B cell (primary cell): ENCODE measurements at regions not wholly inside any gene's neighbourhood (a gene's known extent, or its start where the extent isn't known, plus 50 kb on each side); places are given as distances from the start of the nearest gene placed in this dataset.

Source experiments
- ATAC-seq: fragments of 200-7000 bp; cut with Tn5 transposase; one replicate; pipeline ENCODE4 v1.10.0; 2021; ENCODE audit warnings: low read depth, mild to moderate bottlenecking, moderate number of reproducible peaks, moderate library complexity
- CTCF ChIA-PET: fragments of 350-600 bp; sonication (Branson Sonifier 250); formaldehyde crosslinking; loops from one replicate; lab custom pipeline; 2021; ENCODE audit warnings: antibody characterized with exemption, inconsistent platforms; lab: Charles Lee
- POLR2A ChIA-PET: fragments of 350-600 bp; sonication (Branson Sonifier 250); formaldehyde crosslinking; loops from one replicate; lab custom pipeline; 2021; ENCODE audit warnings: antibody characterized with exemption; lab: Charles Lee
- DNase-seq: peaks from one replicate; pipeline ENCODE4 v3.0.0; 2013
- H2AFZ ChIP-seq: 2 replicates; pipeline ENCODE4 v1.6.1; 2012; ENCODE audit warnings: mild to moderate bottlenecking, low read depth, low read length; ENCODE audit not compliant: insufficient read depth, poor library complexity, severe bottlenecking
- H3K27ac ChIP-seq, 2 donors: 1 replicate in 1 of 2; 2 replicates in 1 of 2; pipeline ENCODE4 v1.5.1; 2012 to 2013; ENCODE audit warnings: low read length in 2 of 2, mild to moderate bottlenecking in 2 of 2, moderate library complexity in 1 of 2
- H3K27me3 ChIP-seq, 4 experiments: fragments of 200-600 bp in 1 of 4; sonication (generic) in 1 of 4; replicated peaks in 1 of 4; 1 replicate in 2 of 4; 2 replicates in 2 of 4; pipeline versions ENCODE4 v1.6.1 to v1.7.0; 2013 to 2016; ENCODE audit warnings: low read length in 3 of 4, mild to moderate bottlenecking in 2 of 4, mixed read lengths in 1 of 4, moderate library complexity in 1 of 4; ENCODE audit not compliant: insufficient read depth in 4 of 4, control insufficient read depth in 3 of 4; ENCODE audit errors: control extremely low read depth in 1 of 4
- H3K36me3 ChIP-seq, 2 experiments: replicated peaks in 1 of 2; 1 replicate in 1 of 2; 2 replicates in 1 of 2; pipeline versions ENCODE4 v1.6.1 to v1.7.1; 2013; ENCODE audit warnings: low read length in 1 of 2; ENCODE audit not compliant: insufficient read depth in 2 of 2, control insufficient read depth in 1 of 2; ENCODE audit errors: control extremely low read depth in 1 of 2, extremely low read depth in 1 of 2
- H3K4me1 ChIP-seq, 2 donors: fragments of 200-600 bp in 1 of 2; sonication (generic) in 1 of 2; 1 replicate in 1 of 2; 2 replicates in 1 of 2; pipeline versions ENCODE4 v1.5.1 to v1.6.1; 2013 to 2017; ENCODE audit warnings: low read length in 2 of 2; ENCODE audit not compliant: control insufficient read depth in 2 of 2, insufficient read depth in 2 of 2
- H3K4me2 ChIP-seq: replicated peaks from 2 replicates; pipeline ENCODE3; 2012; ENCODE audit warnings: mild to moderate bottlenecking, low read depth, low read length; ENCODE audit not compliant: poor library complexity, severe bottlenecking
- H3K4me3 ChIP-seq, 5 experiments: fragments of 200-600 bp in 1 of 5; sonication (generic) in 1 of 5; 1 replicate in 3 of 5; 2 replicates in 2 of 5; pipeline versions ENCODE4 v1.5.1 to v1.7.0; 2011 to 2016; ENCODE audit warnings: low read length in 4 of 5, mild to moderate bottlenecking in 4 of 5, low read depth in 2 of 5, control low read depth in 1 of 5, moderate library complexity in 1 of 5; ENCODE audit not compliant: insufficient read depth in 1 of 5; ENCODE audit errors: control extremely low read depth in 1 of 5, extremely low read depth in 1 of 5
- H3K79me2 ChIP-seq: fragments of 200-600 bp; sonication (generic); one replicate; pipeline ENCODE4 v1.6.0; 2016; ENCODE audit warnings: low read length; ENCODE audit not compliant: control insufficient read depth, insufficient read depth
- H3K9ac ChIP-seq: fragments of 200-600 bp; sonication (generic); 2 replicates; pipeline ENCODE4 v1.6.1; 2017; ENCODE audit warnings: mild to moderate bottlenecking, low read length, moderate library complexity
- H3K9me3 ChIP-seq, 3 donors: one replicate each; pipeline versions ENCODE4 v1.6.1 to v1.7.1; 2013; ENCODE audit warnings: low read length in 2 of 3; ENCODE audit not compliant: control insufficient read depth in 2 of 3, insufficient read depth in 1 of 3; ENCODE audit errors: control extremely low read depth in 1 of 3
- H4K20me1 ChIP-seq: 2 replicates; pipeline ENCODE4 v1.6.0; 2012; ENCODE audit warnings: mild to moderate bottlenecking, low read length; ENCODE audit not compliant: insufficient read depth, control insufficient read depth, poor library complexity, severe bottlenecking
- H3K27ac Mint-ChIP-seq: one replicate; pipeline ENCODE4 v1.8.0; 2021; ENCODE audit warnings: mixed read lengths
- H3K27me3 Mint-ChIP-seq: one replicate; pipeline ENCODE4 v1.8.0; 2021; ENCODE audit warnings: mixed read lengths
- H3K4me1 Mint-ChIP-seq: one replicate; pipeline ENCODE4 v1.8.0; 2021; ENCODE audit warnings: mixed read lengths
- H3K4me3 Mint-ChIP-seq: one replicate; pipeline ENCODE4 v1.8.0; 2021; ENCODE audit warnings: mixed read lengths
- H3K9me3 Mint-ChIP-seq: one replicate; pipeline ENCODE4 v1.8.0; 2022; ENCODE audit warnings: mixed read lengths; ENCODE audit not compliant: insufficient read depth
- CTCF ChIP-seq: fragments of 200-600 bp; IDR thresholded peaks from one replicate; pipeline ENCODE4 v1.8.0; 2022; ENCODE audit warnings: antibody characterized with exemption, mild to moderate bottlenecking
- EZH2 ChIP-seq: IDR thresholded peaks from 2 replicates; pipeline ENCODE4 v1.6.1; 2012; ENCODE audit warnings: borderline replicate concordance, low read depth, mild to moderate bottlenecking, moderate library complexity, low read length; ENCODE audit not compliant: insufficient read depth, poor library complexity, severe bottlenecking
- WGBS: methylation state at CpG from one replicate; pipeline ENCODE4 v1.1.5; 2013; ENCODE audit warnings: missing lambda C conversion rate; ENCODE audit not compliant: insufficient coverage; 5-methylcytosine and 5-hydroxymethylcytosine counted together
- intact Hi-C: fragments of 100-400 bp; cut with micrococcal nuclease; formaldehyde crosslinking; loops from one replicate; pipeline ENCODE4 v1.10.0; 2022

GRCh38 chr5:174310243-174310642 is 264.7 kb downstream of the NSG2 start:
- Histone ChIP-seq H2AFZ (no peak overlapping the region), H3K79me2 (no peaks in the 10 kb centered on the region), H3K4me3 (no peak overlapping the region), H3K4me1 (peaks cover 4 to 8% of the 10 kb centered on the region in 2 donors), H3K27ac (no peak overlapping the region), H4K20me1 (no peaks in the 10 kb centered on the region), H3K36me3 (no peaks in the 10 kb centered on the region), H3K9ac (no peak overlapping the region), H3K9me3 (peaks cover 0 to 12% (median 0%) of the 10 kb centered on the region in 3 donors), H3K27me3 (peaks cover 0 to 20% (median 10%) of the 10 kb centered on the region in 4 experiments), H3K4me2 (no peak overlapping the region)
- POLR2A ChIA-PET = no interaction called here
- no peak overlapping the region for H3K4me3 Mint-ChIP-seq
- intact Hi-C loops = no loop called here
- peaks cover 37% of the 10 kb centered on the region for H3K27me3 Mint-ChIP-seq
- DNase-seq (no peak), ATAC-seq (no peak)
- CTCF ChIA-PET = no interaction called here
- H3K27ac Mint-ChIP-seq = no peak overlapping the region
- peaks cover 2% of the 10 kb centered on the region for H3K4me1 Mint-ChIP-seq
- WGBS = 94% methylated on average over 4 of the region's 10 CpGs
- TF ChIP-seq EZH2 (no peak), CTCF (no peak)
- H3K9me3 Mint-ChIP-seq = no peaks in the 10 kb centered on the region

GRCh38 chr5:174310706-174311105 is 265.2 kb downstream of the NSG2 start:
- DNase-seq = no peak
- Histone ChIP-seq H2AFZ (no peak overlapping the region), H3K27me3 (peaks cover 0 to 20% (median 10%) of the 10 kb centered on the region in 4 experiments), H3K4me3 (no peak overlapping the region), H3K27ac (no peak overlapping the region), H3K9ac (no peak overlapping the region), H3K9me3 (peaks cover 0 to 12% (median 0%) of the 10 kb centered on the region in 3 donors), H3K79me2 (no peaks in the 10 kb centered on the region), H3K4me2 (no peak overlapping the region), H3K36me3 (no peaks in the 10 kb centered on the region), H4K20me1 (no peaks in the 10 kb centered on the region), H3K4me1 (peaks cover 4 to 8% of the 10 kb centered on the region in 2 donors)
- H3K4me3 Mint-ChIP-seq = peak overlapping the region; percentile 12
- peaks cover 2% of the 10 kb centered on the region for H3K4me1 Mint-ChIP-seq
- ChIA-PET CTCF (interaction anchor here (1.6 kb wide), 1 partner anchor 1017 kb away, joined by 6 read pairs; no protein-coding TSS in a partner anchor), POLR2A (no interaction called here)
- intact Hi-C loops = no loop called here
- no peak for ATAC-seq
- H3K27me3 Mint-ChIP-seq = peaks cover 37% of the 10 kb centered on the region
- no peak for TF ChIP-seq CTCF
- no peak for TF ChIP-seq EZH2
- no peaks in the 10 kb centered on the region for H3K9me3 Mint-ChIP-seq
- WGBS = 56% methylated on average over 2 of the region's 4 CpGs
- no peak overlapping the region for H3K27ac Mint-ChIP-seq
